Heart right ventricle (tissue), 16 donors: ENCODE measurements at regions not wholly inside any gene's neighbourhood (a gene's known extent, or its start where the extent isn't known, plus 50 kb on each side); places are given as distances from the start of the nearest gene placed in this dataset.
A peak's percentile ranks its signal among the peaks of the same experiment; 100 is the strongest.

Experiments
- ATAC-seq, 8 donors: fragments of 200-7000 bp; cut with Tn5 transposase; one replicate each; pipeline ENCODE4 v1.9.1; 2020; ENCODE audit warnings: mild to moderate bottlenecking in 8 of 8, moderate library complexity in 8 of 8, moderate number of reproducible peaks in 1 of 8
- DNase-seq, 2 donors: peaks; one replicate each; pipeline ENCODE4 v3.0.0-alpha.2; 2020
- H3K27ac ChIP-seq, 10 donors: fragments of 200-600 bp; sonication (generic) in 2 of 10; one replicate each; pipeline versions ENCODE4 v1.5.0 to v1.8.0; 2020 to 2022; ENCODE audit warnings: mild to moderate bottlenecking in 3 of 10
- H3K27me3 ChIP-seq, 7 donors: fragments of 200-600 bp; one replicate each; pipeline ENCODE4 v1.8.0; 2021 to 2022; ENCODE audit warnings: mild to moderate bottlenecking in 2 of 7
- H3K36me3 ChIP-seq, 9 donors: fragments of 200-600 bp; sonication (generic) in 1 of 9; one replicate each; pipeline versions ENCODE4 v1.5.0 to v1.8.0; 2020 to 2022; ENCODE audit warnings: mild to moderate bottlenecking in 2 of 9
- H3K4me1 ChIP-seq, 9 donors: fragments of 200-600 bp; sonication (generic) in 1 of 9; one replicate each; pipeline versions ENCODE4 v1.5.0 to v1.8.0; 2020 to 2022; ENCODE audit warnings: mild to moderate bottlenecking in 4 of 9
- H3K4me3 ChIP-seq, 10 donors: fragments of 200-600 bp; sonication (generic) in 2 of 10; one replicate each; pipeline versions ENCODE4 v1.5.0 to v1.8.0; 2020 to 2022; ENCODE audit warnings: mild to moderate bottlenecking in 7 of 10, moderate library complexity in 2 of 10
- H3K9me3 ChIP-seq, 11 donors: fragments of 200-600 bp in 10 of 11; sonication (generic) in 2 of 11; one replicate each; pipeline versions ENCODE4 v1.5.0 to v1.8.0; 2013 to 2022; ENCODE audit warnings: mild to moderate bottlenecking in 2 of 11, control low read depth in 1 of 11, moderate library complexity in 1 of 11
- WGBS, 2 donors: extraction: QIAGEN DNeasy Blood & Tissue Kit; methylation state at CpG; one replicate each; pipeline ENCODE4 v1.1.7; 2013; ENCODE audit warnings: inconsistent platforms in 1 of 2; 5-methylcytosine and 5-hydroxymethylcytosine counted together
- intact Hi-C, 10 donors: fragments of 100-400 bp; cut with DNase I; formaldehyde crosslinking; loops; one replicate each; pipeline versions ENCODE4 v1.11.1 to v1.14.2; 2022
- TF ChIP-seq, protein P1 (sequence below), 9 donors: fragments of 200-600 bp; sonication (generic) in 2 of 9; IDR thresholded peaks; one replicate each; pipeline versions ENCODE4 v1.5.0 to v1.8.0; 2021 to 2022; ENCODE audit warnings: antibody characterized with exemption in 9 of 9, mild to moderate bottlenecking in 5 of 9, moderate library complexity in 1 of 9
- donor health status: Arrhythmogenic right ventricular cardiomyopathy.
- donor health status: ischemic (EF 13 %, LVEDD 7.1; RV severe dilation, severe dysfunction).
- donor health status: healthy with polysubstance abuse.
- donor health status: DM: no; HTN: yes; CAD: no.
- donor health status: DM: no; HTN: no; CAD: no.
- donor health status: ischemic (EF 25% LVEDD 6.9; RV normal size, moderate dysfunction).
- donor health status: ischemic (EF 25% LVEDD 5.7; RV mildly dilated, moderate dysfunction).
- donor health status: healthy.
- donor health status: DM: yes; HTN: yes; CAD: no.
- donor health status: Ischemic cardiomyopathy.
- donor health status: ischemic (EF 35%, LVEDD 5.7; RV mildly dilated, moderate dysfunction).
- donor health status: nonischemic (EF 11% LVEDD 7.7; RV severe dilation, severe dysfunction).
- donor health status: DM: yes; HTN: yes; CAD: no.
- donor health status: PGD.
- donor health status: ischemic (EF 29% LVEDD 5.4; RV normal size, mild dysfunction).
- donor health status: nonischemic (EF 23%, LVEDD 6.1; RV moderate dilation, normal function).

GRCh38 chr1:55636696-55637095 lies 421.5 kb upstream of the USP24 start:
- DNase-seq (no peak), ATAC-seq (no peak)
- intact Hi-C loops = no loop called here
- Histone ChIP-seq H3K27me3 (no peaks in the 10 kb centered on the region), H3K36me3 (no peaks in the 10 kb centered on the region), H3K27ac (peak overlapping the region in 3 of 10 donors; percentile 22 to 57 (median 44)), H3K9me3 (no peaks in the 10 kb centered on the region), H3K4me1 (peaks cover 0 to 17% (median 9%) of the 10 kb centered on the region in 9 donors), H3K4me3 (no peak overlapping the region)
- TF ChIP-seq, protein P1, sequence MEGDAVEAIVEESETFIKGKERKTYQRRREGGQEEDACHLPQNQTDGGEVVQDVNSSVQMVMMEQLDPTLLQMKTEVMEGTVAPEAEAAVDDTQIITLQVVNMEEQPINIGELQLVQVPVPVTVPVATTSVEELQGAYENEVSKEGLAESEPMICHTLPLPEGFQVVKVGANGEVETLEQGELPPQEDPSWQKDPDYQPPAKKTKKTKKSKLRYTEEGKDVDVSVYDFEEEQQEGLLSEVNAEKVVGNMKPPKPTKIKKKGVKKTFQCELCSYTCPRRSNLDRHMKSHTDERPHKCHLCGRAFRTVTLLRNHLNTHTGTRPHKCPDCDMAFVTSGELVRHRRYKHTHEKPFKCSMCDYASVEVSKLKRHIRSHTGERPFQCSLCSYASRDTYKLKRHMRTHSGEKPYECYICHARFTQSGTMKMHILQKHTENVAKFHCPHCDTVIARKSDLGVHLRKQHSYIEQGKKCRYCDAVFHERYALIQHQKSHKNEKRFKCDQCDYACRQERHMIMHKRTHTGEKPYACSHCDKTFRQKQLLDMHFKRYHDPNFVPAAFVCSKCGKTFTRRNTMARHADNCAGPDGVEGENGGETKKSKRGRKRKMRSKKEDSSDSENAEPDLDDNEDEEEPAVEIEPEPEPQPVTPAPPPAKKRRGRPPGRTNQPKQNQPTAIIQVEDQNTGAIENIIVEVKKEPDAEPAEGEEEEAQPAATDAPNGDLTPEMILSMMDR (IDR thresholded peaks at IDR 0.05) = no peak
- WGBS, 2 donors = 97% methylated on average over 1 of the region's 1 CpG

DNA sequence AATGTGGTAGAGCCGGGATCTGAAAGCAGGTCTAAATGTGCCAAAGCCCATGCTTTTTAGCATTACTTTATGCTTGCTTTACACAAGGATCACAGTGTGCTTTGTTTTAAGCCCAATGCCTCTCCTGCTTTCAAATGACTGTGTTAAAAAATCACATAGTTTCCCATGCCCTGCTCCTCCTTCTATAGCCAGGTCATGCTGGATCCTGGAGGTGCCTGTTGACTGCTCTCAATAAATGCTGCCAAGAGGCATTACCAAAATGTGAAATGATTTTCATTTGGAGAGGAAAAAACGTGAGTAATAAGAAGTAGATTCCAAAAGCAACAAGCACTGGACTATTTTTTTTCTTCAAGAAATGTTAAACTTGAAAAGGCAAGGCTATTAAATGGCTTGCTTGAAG lies 420.7 kb upstream of the USP24 start:
- Histone ChIP-seq H3K36me3 (no peaks in the 10 kb centered on the region), H3K4me3 (no peak overlapping the region), H3K27ac (peak overlapping the region in 1 of 10 donors; percentile 44), H3K27me3 (no peaks in the 10 kb centered on the region), H3K9me3 (peaks cover 0 to 2% (median 0%) of the 10 kb centered on the region in 11 donors), H3K4me1 (peaks cover 0 to 8% (median 3%) of the 10 kb centered on the region in 9 donors)
- ATAC-seq (peak in 5 of 8 donors; percentile 26 to 57 (median 49)), DNase-seq (peak in 1 of 2 donors; percentile 11)
- TF ChIP-seq, protein P1 (IDR thresholded peaks at IDR 0.05) = no peak
- WGBS, 2 donors = 39 to 45% methylated on average over 2 of the region's 2 CpGs
- intact Hi-C loops = no loop called here

- 93 to 97% methylated on average over 1 of the region's 1 CpG for WGBS, 2 donors
- no peak overlapping the region for H3K4me3 ChIP-seq
- DNase-seq (no peak), ATAC-seq (no peak)
- TF ChIP-seq, protein P1 (IDR thresholded peaks at IDR 0.05) = no peak
- H3K27me3 ChIP-seq = no peaks in the 10 kb centered on the region
- intact Hi-C loops = no loop called here
- no peaks in the 10 kb centered on the region for H3K36me3 ChIP-seq
- peaks cover 0 to 16% (median 0%) of the 10 kb centered on the region in 11 donors for H3K9me3 ChIP-seq
- H3K4me1 ChIP-seq = peaks cover 0 to 5% (median 0%) of the 10 kb centered on the region in 9 donors
- no peak overlapping the region for H3K27ac ChIP-seq
Observed at GRCh38 chr1:55634516-55634915, 419.4 kb upstream of the USP24 start.

DNA sequence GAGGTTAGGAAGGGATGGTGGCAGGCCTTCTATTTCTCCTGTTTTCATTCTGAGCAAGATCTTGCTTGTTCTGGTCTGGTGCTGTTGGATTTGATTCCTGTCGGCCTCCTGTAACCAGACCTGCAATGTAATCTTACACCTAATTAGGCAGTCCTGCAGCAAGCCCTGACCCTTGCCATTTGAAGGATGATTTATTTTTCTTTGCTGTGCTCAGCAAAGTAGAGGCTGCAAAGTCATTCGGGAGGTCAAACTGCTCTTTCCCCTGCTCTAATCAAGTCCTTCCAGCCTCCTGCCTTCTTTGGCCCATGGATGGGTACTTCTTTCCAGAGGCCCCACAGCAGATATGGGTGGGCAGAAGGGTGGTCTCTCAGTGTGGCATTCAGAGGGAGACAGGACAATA lies 417.7 kb upstream of the USP24 start:
- H3K9me3 ChIP-seq = peaks cover 0 to 16% (median 0%) of the 10 kb centered on the region in 11 donors
- ATAC-seq (no peak), DNase-seq (no peak)
- H3K4me1 ChIP-seq = peaks cover 0 to 5% (median 0%) of the 10 kb centered on the region in 9 donors
- H3K4me3 ChIP-seq = no peak overlapping the region
- H3K36me3 ChIP-seq = no peaks in the 10 kb centered on the region
- TF ChIP-seq, protein P1 (IDR thresholded peaks at IDR 0.05) = no peak
- H3K27ac ChIP-seq = peak overlapping the region in 1 of 10 donors; percentile 34
- intact Hi-C loops = no loop called here
- no peaks in the 10 kb centered on the region for H3K27me3 ChIP-seq
- WGBS, 2 donors = 76 to 87% methylated on average over 2 of the region's 2 CpGs
